Parathyroid adenoma (tissue), 2 donors: ENCODE measurements at regions not wholly inside any gene's neighbourhood (a gene's known extent, or its start where the extent isn't known, plus 50 kb on each side); places are given as distances from the start of the nearest gene placed in this dataset.
"Not testable (repeated sequence)": the region's sequence is repeated elsewhere in the genome, so short reads cannot be mapped to it uniquely, and the experiment has no call there.

Experiments
- H2AFZ ChIP-seq: fragments of 300-600 bp; sonication (generic); one replicate; pipeline ENCODE4 v1.7.0; 2017; ENCODE audit warnings: antibody characterized with exemption, mild to moderate bottlenecking
- H3K27ac ChIP-seq: fragments of 300-600 bp; sonication (generic); one replicate; pipeline ENCODE4 v1.7.0; 2017
- H3K27me3 ChIP-seq: fragments of 300-600 bp; sonication (generic); one replicate; pipeline ENCODE4 v1.7.0; 2017; ENCODE audit warnings: low read length; ENCODE audit not compliant: control insufficient read depth, insufficient read depth
- H3K36me3 ChIP-seq: fragments of 300-600 bp; sonication (generic); one replicate; pipeline ENCODE4 v1.7.0; 2017; ENCODE audit warnings: low read length; ENCODE audit not compliant: control insufficient read depth, insufficient read depth
- H3K4me1 ChIP-seq: fragments of 300-600 bp; sonication (generic); one replicate; pipeline ENCODE4 v1.7.0; 2017; ENCODE audit warnings: control low read depth
- H3K4me2 ChIP-seq: fragments of 300-600 bp; sonication (generic); one replicate; pipeline ENCODE4 v1.7.0; 2017; ENCODE audit warnings: low read length
- H3K4me3 ChIP-seq: fragments of 300-600 bp; sonication (generic); one replicate; pipeline ENCODE4 v1.7.0; 2017; ENCODE audit warnings: low read depth, low read length
- H3K79me2 ChIP-seq: fragments of 300-600 bp; sonication (generic); one replicate; pipeline ENCODE4 v1.7.0; 2017; ENCODE audit warnings: control low read depth
- H3K9ac ChIP-seq: fragments of 300-600 bp; sonication (generic); one replicate; pipeline ENCODE4 v1.7.0; 2017; ENCODE audit warnings: mild to moderate bottlenecking
- H3K9me3 ChIP-seq: fragments of 300-600 bp; sonication (generic); one replicate; pipeline ENCODE4 v1.7.0; 2017; ENCODE audit warnings: low read length; ENCODE audit not compliant: control insufficient read depth
- CTCF ChIP-seq: fragments of 300-600 bp; sonication (generic); IDR thresholded peaks from one replicate; pipeline ENCODE4 v1.7.0; 2017; ENCODE audit warnings: antibody characterized with exemption, mild to moderate bottlenecking
- donor health status: primary hyperparathyroidism.

GRCh38 chr6:9236443-9236842 is 801.1 kb upstream of the SLC35B3 start:
- Histone ChIP-seq H3K36me3 (no peaks in the 10 kb centered on the region), H3K4me2 (no peak overlapping the region), H3K4me1 (no peaks in the 10 kb centered on the region), H2AFZ (no peak overlapping the region), H3K79me2 (no peaks in the 10 kb centered on the region), H3K9me3 (no peaks in the 10 kb centered on the region), H3K27me3 (no peaks in the 10 kb centered on the region), H3K27ac (no peak overlapping the region), H3K4me3 (no peak overlapping the region), H3K9ac (no peak overlapping the region)
- TF ChIP-seq CTCF = no peak

GRCh38 chr6:9233686-9234085 is 798.3 kb upstream of the SLC35B3 start:
- Histone ChIP-seq H3K36me3 (no peaks in the 10 kb centered on the region), H3K79me2 (no peaks in the 10 kb centered on the region), H2AFZ (no peak overlapping the region), H3K27ac (no peak overlapping the region), H3K4me3 (no peak overlapping the region), H3K4me1 (no peaks in the 10 kb centered on the region), H3K4me2 (no peak overlapping the region), H3K27me3 (no peaks in the 10 kb centered on the region), H3K9ac (no peak overlapping the region), H3K9me3 (no peaks in the 10 kb centered on the region)
- TF ChIP-seq CTCF = no peak

GRCh38 chr6:9233226-9233625 is 797.9 kb upstream of the SLC35B3 start:
- no peak overlapping the region for H3K9ac ChIP-seq
- no peaks in the 10 kb centered on the region for H3K79me2 ChIP-seq
- H3K36me3 ChIP-seq = no peaks in the 10 kb centered on the region
- TF ChIP-seq CTCF = no peak
- H3K9me3 ChIP-seq = no peaks in the 10 kb centered on the region
- H3K4me3 ChIP-seq = no peak overlapping the region
- H3K4me1 ChIP-seq = no peaks in the 10 kb centered on the region
- no peak overlapping the region for H3K4me2 ChIP-seq
- H3K27ac ChIP-seq = no peak overlapping the region
- no peak overlapping the region for H2AFZ ChIP-seq
- no peaks in the 10 kb centered on the region for H3K27me3 ChIP-seq

GRCh38 chr6:9225441-9225871 is 790.1 kb upstream of the SLC35B3 start:
- Histone ChIP-seq H3K4me3 (no peak overlapping the region), H3K9me3 (no peaks in the 10 kb centered on the region), H3K27ac (no peak overlapping the region), H3K4me1 (no peaks in the 10 kb centered on the region), H3K79me2 (no peaks in the 10 kb centered on the region), H3K9ac (no peak overlapping the region), H3K4me2 (no peak overlapping the region), H3K27me3 (no peaks in the 10 kb centered on the region), H3K36me3 (no peaks in the 10 kb centered on the region), H2AFZ (no peak overlapping the region)
- TF ChIP-seq CTCF = no peak

- no peak for TF ChIP-seq CTCF
- H3K4me3 ChIP-seq = no peak overlapping the region
- no peak overlapping the region for H3K27ac ChIP-seq
- no peaks in the 10 kb centered on the region for H3K36me3 ChIP-seq
- no peak overlapping the region for H3K9ac ChIP-seq
- H3K79me2 ChIP-seq = no peaks in the 10 kb centered on the region
- no peaks in the 10 kb centered on the region for H3K9me3 ChIP-seq
- no peaks in the 10 kb centered on the region for H3K27me3 ChIP-seq
- no peaks in the 10 kb centered on the region for H3K4me1 ChIP-seq
- no peak overlapping the region for H2AFZ ChIP-seq
- H3K4me2 ChIP-seq = no peak overlapping the region
Measured at GRCh38 chr6:9224539-9224938, 789.2 kb upstream of the SLC35B3 start.

GRCh38 chr6:9213717-9214116 is 778.4 kb upstream of the SLC35B3 start:
- not testable (repeated sequence) for H3K4me1 ChIP-seq, H3K27ac ChIP-seq, H3K4me2 ChIP-seq, H3K36me3 ChIP-seq, H3K4me3 ChIP-seq, H2AFZ ChIP-seq, H3K79me2 ChIP-seq, H3K27me3 ChIP-seq, H3K9me3 ChIP-seq, H3K9ac ChIP-seq
